CD14-positive monocyte (primary cell): ENCODE measurements at regions not wholly inside any gene's neighbourhood (a gene's known extent, or its start where the extent isn't known, plus 50 kb on each side); places are given as distances from the start of the nearest gene placed in this dataset.

ENCODE experiments used
- DNase-seq, 3 donors: peaks; one replicate each; pipeline ENCODE4 v3.0.0-alpha.2; 2011 to 2022
- H2AFZ ChIP-seq: 2 replicates; pipeline ENCODE4 v1.6.0; 2012; ENCODE audit warnings: mild to moderate bottlenecking, low read depth, low read length, inconsistent platforms; ENCODE audit not compliant: insufficient read depth, poor library complexity, severe bottlenecking
- H3K27ac ChIP-seq, 2 donors: 1 replicate in 1 of 2; 2 replicates in 1 of 2; pipeline ENCODE4 v1.5.1; 2012 to 2013; ENCODE audit warnings: low read length in 2 of 2, control low read depth in 1 of 2, inconsistent platforms in 1 of 2, low read depth in 1 of 2, mild to moderate bottlenecking in 1 of 2
- H3K27me3 ChIP-seq, 2 donors: one replicate each; pipeline versions ENCODE4 v1.6.0 to v1.6.1; 2011 to 2013; ENCODE audit warnings: low read length in 2 of 2; ENCODE audit not compliant: control insufficient read depth in 2 of 2, insufficient read depth in 2 of 2
- H3K36me3 ChIP-seq, 2 donors: replicated peaks in 1 of 2; 1 replicate in 1 of 2; 2 replicates in 1 of 2; pipeline versions ENCODE4 v1.5.1 to v1.6.1; 2012 to 2013; ENCODE audit warnings: low read length in 2 of 2, control low read depth in 1 of 2, inconsistent platforms in 1 of 2, mild to moderate bottlenecking in 1 of 2; ENCODE audit not compliant: insufficient read depth in 2 of 2, control insufficient read depth in 1 of 2
- H3K4me1 ChIP-seq, 2 donors: 1 replicate in 1 of 2; 2 replicates in 1 of 2; pipeline versions ENCODE4 v1.5.1 to v1.6.1; 2012 to 2013; ENCODE audit warnings: low read length in 2 of 2, control low read depth in 1 of 2, inconsistent platforms in 1 of 2, mild to moderate bottlenecking in 1 of 2, moderate library complexity in 1 of 2; ENCODE audit not compliant: insufficient read depth in 2 of 2, control insufficient read depth in 1 of 2
- H3K4me2 ChIP-seq: replicated peaks from 2 replicates; pipeline ENCODE3; 2012; ENCODE audit warnings: low read length, moderate library complexity, mild to moderate bottlenecking; ENCODE audit not compliant: poor library complexity, severe bottlenecking; ENCODE audit errors: extremely low read depth
- H3K4me3 ChIP-seq, 3 experiments: fragments of 200-600 bp in 1 of 3; sonication (generic) in 1 of 3; replicated peaks in 1 of 3; 1 replicate in 2 of 3; 2 replicates in 1 of 3; pipeline ENCODE4 v1.5.1; 2011 to 2013; ENCODE audit warnings: low read length in 3 of 3, mild to moderate bottlenecking in 3 of 3, control low read depth in 2 of 3, low read depth in 2 of 3, inconsistent platforms in 1 of 3, moderate library complexity in 1 of 3
- H3K79me2 ChIP-seq: 2 replicates; pipeline ENCODE4 v1.6.0; 2012; ENCODE audit warnings: mild to moderate bottlenecking, control low read depth, inconsistent platforms, low read length, moderate library complexity; ENCODE audit not compliant: insufficient read depth
- H3K9ac ChIP-seq: 2 replicates; pipeline ENCODE4 v1.6.0; 2017; ENCODE audit warnings: low read length, mild to moderate bottlenecking; ENCODE audit not compliant: insufficient read depth, poor library complexity, severe bottlenecking
- H3K9me3 ChIP-seq, 2 donors: replicated peaks in 1 of 2; 1 replicate in 1 of 2; 2 replicates in 1 of 2; pipeline versions ENCODE4 v1.5.1 to v1.6.1; 2012 to 2013; ENCODE audit warnings: low read length in 2 of 2, control low read depth in 1 of 2; ENCODE audit not compliant: control insufficient read depth in 1 of 2, insufficient read depth in 1 of 2
- H4K20me1 ChIP-seq: 2 replicates; pipeline ENCODE4 v1.6.0; 2012; ENCODE audit warnings: mild to moderate bottlenecking, low read length, control low read depth, moderate library complexity; ENCODE audit not compliant: insufficient read depth
- H3K27ac Mint-ChIP-seq, 7 donors: one replicate each; pipeline ENCODE4 v1.8.0; 2020; ENCODE audit warnings: mild to moderate bottlenecking in 7 of 7, mixed read lengths in 7 of 7, moderate library complexity in 6 of 7, inconsistent platforms in 2 of 7
- H3K27me3 Mint-ChIP-seq, 3 donors: one replicate each; pipeline ENCODE4 v1.8.0; 2021 to 2022; ENCODE audit warnings: low read depth in 3 of 3, mild to moderate bottlenecking in 3 of 3, mixed read lengths in 3 of 3, moderate library complexity in 3 of 3, inconsistent platforms in 1 of 3
- H3K36me3 Mint-ChIP-seq, 2 donors: one replicate each; pipeline ENCODE4 v1.8.0; 2020; ENCODE audit warnings: mixed read lengths in 2 of 2, inconsistent platforms in 1 of 2, mild to moderate bottlenecking in 1 of 2
- H3K4me1 Mint-ChIP-seq: one replicate; pipeline ENCODE4 v1.8.0; 2020; ENCODE audit warnings: mild to moderate bottlenecking, mixed read lengths
- H3K4me3 Mint-ChIP-seq, 2 donors: one replicate each; pipeline ENCODE4 v1.8.0; 2020; ENCODE audit warnings: mild to moderate bottlenecking in 2 of 2, mixed read lengths in 2 of 2, moderate library complexity in 1 of 2
- H3K9me3 Mint-ChIP-seq, 7 donors: one replicate each; pipeline ENCODE4 v1.8.0; 2020 to 2022; ENCODE audit warnings: mixed read lengths in 7 of 7, mild to moderate bottlenecking in 6 of 7, moderate library complexity in 6 of 7, inconsistent platforms in 2 of 7
- CTCF ChIP-seq: fragments of 200-600 bp; IDR thresholded peaks from one replicate; pipeline ENCODE4 v1.8.0; 2022; ENCODE audit warnings: antibody characterized with exemption, mild to moderate bottlenecking
- WGBS: methylation state at CpG from one replicate; pipeline ENCODE4 v1.1.5; 2013; ENCODE audit warnings: missing lambda C conversion rate; ENCODE audit not compliant: insufficient coverage; 5-methylcytosine and 5-hydroxymethylcytosine counted together
- intact Hi-C, 2 donors: fragments of 100-400 bp; cut with micrococcal nuclease; formaldehyde crosslinking; loops; one replicate each; pipeline versions ENCODE4 v1.15.0 to v1.15.1; 2023

- no peaks in the 10 kb centered on the region for H3K36me3 ChIP-seq
- TF ChIP-seq CTCF, result no peak
- H2AFZ ChIP-seq, result no peak overlapping the region
- no peak overlapping the region for H3K4me3 Mint-ChIP-seq
- no peaks in the 10 kb centered on the region for H4K20me1 ChIP-seq
- H3K4me3 ChIP-seq, result no peak overlapping the region
- no peaks in the 10 kb centered on the region for H3K4me1 ChIP-seq
- no peaks in the 10 kb centered on the region for H3K27me3 ChIP-seq
- H3K79me2 ChIP-seq, result no peaks in the 10 kb centered on the region
- H3K27ac Mint-ChIP-seq, result no peak overlapping the region
- no peaks in the 10 kb centered on the region for H3K4me1 Mint-ChIP-seq
- no peak for DNase-seq
- H3K9ac ChIP-seq, result no peak overlapping the region
- peaks cover 0 to 8% (median 3%) of the 10 kb centered on the region in 7 donors for H3K9me3 Mint-ChIP-seq
- no peak overlapping the region for H3K4me2 ChIP-seq
- no peak overlapping the region for H3K27ac ChIP-seq
- peaks cover 0 to 3% (median 0%) of the 10 kb centered on the region in 3 donors for H3K27me3 Mint-ChIP-seq
- no peaks in the 10 kb centered on the region for H3K36me3 Mint-ChIP-seq
- 93% methylated on average over 4 of the region's 7 CpGs for WGBS
- H3K9me3 ChIP-seq, result peaks cover 0 to 3% of the 10 kb centered on the region in 2 donors
- intact Hi-C loops, result no loop called here
These were observed 109.6 kb downstream of the TMEM144 start for GRCh38 chr4:158319880-158320279.

GRCh38 chr4:158322109-158322508 lies 111.8 kb downstream of the TMEM144 start:
- intact Hi-C loops, result no loop called here
- no peaks in the 10 kb centered on the region for H4K20me1 ChIP-seq
- H2AFZ ChIP-seq, result no peak overlapping the region
- no peak overlapping the region for H3K4me3 ChIP-seq
- H3K36me3 ChIP-seq, result no peaks in the 10 kb centered on the region
- no peak for TF ChIP-seq CTCF
- no peaks in the 10 kb centered on the region for H3K4me1 ChIP-seq
- H3K27ac ChIP-seq, result no peak overlapping the region
- Mint-ChIP-seq H3K4me3 (no peak overlapping the region), H3K27me3 (peaks cover 0 to 3% (median 0%) of the 10 kb centered on the region in 3 donors), H3K9me3 (peaks cover 0 to 8% (median 4%) of the 10 kb centered on the region in 7 donors), H3K4me1 (no peaks in the 10 kb centered on the region), H3K27ac (no peak overlapping the region), H3K36me3 (no peaks in the 10 kb centered on the region)
- no peak overlapping the region for H3K4me2 ChIP-seq
- no peaks in the 10 kb centered on the region for H3K27me3 ChIP-seq
- DNase-seq, result no peak
- no peaks in the 10 kb centered on the region for H3K79me2 ChIP-seq
- no peak overlapping the region for H3K9ac ChIP-seq
- no CpG with 5 or more reads among the region's 1 CpG for WGBS
- peaks cover 0 to 3% of the 10 kb centered on the region in 2 donors for H3K9me3 ChIP-seq
